ENCODE measurements at regions not wholly inside any gene's neighbourhood (a gene's known extent, or its start where the extent isn't known, plus 50 kb on each side); places are given as distances from the start of the nearest gene placed in this dataset.

- TF ChIP-seq EZH2 (IDR thresholded peaks at IDR 0.05; ENCODE audit: borderline replicate concordance, low read length): no peak
- TF ChIP-seq CTCF (conservative IDR thresholded peaks at IDR 0.05 in 1 of 2, IDR thresholded peaks at IDR 0.05 in 1 of 2; ENCODE audit: extremely low read depth in 1 of 2, insufficient read depth in 1 of 2, low read depth in 1 of 2, low read length in 2 of 2): no peak
These were observed 529.9 kb downstream of the MMUT start for GRCh38 chr6:48933136-48933535.

Measured in mammary epithelial cell (primary cell).